Fibroblast of skin of right biceps (primary cell): ENCODE measurements at regions not wholly inside any gene's neighbourhood (a gene's known extent, or its start where the extent isn't known, plus 50 kb on each side); places are given as distances from the start of the nearest gene placed in this dataset.
"Not testable (repeated sequence)": the region's sequence is repeated elsewhere in the genome, so short reads cannot be mapped to it uniquely, and the experiment has no call there.

Source experiments
- DNase-seq: peaks from one replicate; pipeline ENCODE4 v3.0.0-alpha.2; 2013

DNA sequence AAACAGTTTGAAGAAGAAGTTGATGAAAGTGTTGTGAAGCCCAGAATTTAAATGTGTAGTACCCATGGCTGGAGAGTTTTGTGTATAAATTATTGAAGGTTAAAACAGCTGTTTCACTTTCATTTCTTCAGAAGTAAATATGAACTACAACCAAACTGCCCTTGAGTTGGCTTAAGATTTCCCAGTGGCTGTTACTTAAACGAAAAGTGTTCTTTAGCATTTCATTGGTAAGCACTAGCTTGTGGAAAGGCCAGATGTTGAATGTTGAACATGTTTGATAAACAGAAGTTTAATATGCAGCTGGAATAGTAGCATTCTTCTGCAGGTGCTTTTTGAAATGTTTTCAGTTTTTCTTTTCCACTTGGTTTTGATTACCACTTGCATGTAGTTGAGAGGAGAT lies 83.2 kb upstream of the TNRC6B start:
- no peak for DNase-seq

DNA sequence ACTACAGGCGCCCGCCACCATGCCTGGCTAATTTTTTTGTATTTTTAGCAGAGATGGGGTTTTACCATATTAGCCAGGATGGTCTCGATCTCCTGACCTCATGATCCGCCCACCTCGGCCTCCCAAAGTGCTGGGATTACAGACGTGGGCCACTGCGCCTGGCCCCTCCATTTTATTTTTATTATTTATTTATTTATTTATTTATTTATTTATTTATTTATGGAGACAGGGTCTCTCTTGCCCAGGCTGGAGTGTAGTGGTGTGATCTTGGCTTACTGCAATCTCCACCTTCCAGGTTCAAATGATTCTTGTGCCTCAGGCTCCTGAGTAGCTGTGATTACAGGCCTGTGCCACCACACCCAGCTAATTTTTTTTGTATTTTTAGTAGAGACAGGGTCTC lies 77.8 kb upstream of the TNRC6B start:
- DNase-seq, result not testable (repeated sequence)

DNA sequence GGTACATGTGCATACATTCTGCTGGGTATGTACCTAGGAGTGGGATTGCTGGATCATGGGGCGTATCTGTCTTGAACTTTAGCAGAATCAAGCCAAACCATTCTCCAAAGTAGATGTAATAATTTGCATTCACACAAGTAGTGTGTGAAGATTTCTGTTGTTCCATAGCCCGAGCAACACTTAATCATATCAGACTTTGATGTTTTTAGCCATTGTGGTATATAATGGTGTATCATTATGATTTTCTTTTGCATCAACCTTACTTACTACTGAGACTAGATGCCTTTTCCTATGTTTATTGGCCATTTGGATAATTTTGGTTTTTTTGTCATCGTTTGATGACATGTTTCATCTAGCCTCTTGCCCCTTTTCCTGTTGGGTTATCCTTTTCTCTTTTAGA lies 72.0 kb upstream of the TNRC6B start:
- no peak for DNase-seq

DNA sequence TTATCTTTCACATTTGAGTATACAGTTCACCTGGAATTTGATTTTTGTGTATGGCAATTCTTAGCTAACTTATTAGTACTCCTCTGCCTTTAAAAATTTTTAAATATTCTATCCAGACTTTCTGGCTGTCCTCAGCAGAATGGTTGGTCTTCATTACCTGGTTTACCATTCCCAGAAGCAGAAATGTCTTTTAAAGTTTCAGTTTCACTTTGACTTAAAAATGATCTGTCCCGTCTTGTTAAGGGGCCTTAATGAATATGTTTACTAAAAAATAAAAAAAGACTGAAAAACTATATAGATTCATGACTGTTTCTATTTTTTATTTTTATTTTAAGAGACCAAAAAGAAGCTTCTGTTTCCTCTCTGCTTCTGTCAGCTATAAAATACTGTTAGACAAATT lies 70.5 kb upstream of the TNRC6B start:
- no peak for DNase-seq

DNA sequence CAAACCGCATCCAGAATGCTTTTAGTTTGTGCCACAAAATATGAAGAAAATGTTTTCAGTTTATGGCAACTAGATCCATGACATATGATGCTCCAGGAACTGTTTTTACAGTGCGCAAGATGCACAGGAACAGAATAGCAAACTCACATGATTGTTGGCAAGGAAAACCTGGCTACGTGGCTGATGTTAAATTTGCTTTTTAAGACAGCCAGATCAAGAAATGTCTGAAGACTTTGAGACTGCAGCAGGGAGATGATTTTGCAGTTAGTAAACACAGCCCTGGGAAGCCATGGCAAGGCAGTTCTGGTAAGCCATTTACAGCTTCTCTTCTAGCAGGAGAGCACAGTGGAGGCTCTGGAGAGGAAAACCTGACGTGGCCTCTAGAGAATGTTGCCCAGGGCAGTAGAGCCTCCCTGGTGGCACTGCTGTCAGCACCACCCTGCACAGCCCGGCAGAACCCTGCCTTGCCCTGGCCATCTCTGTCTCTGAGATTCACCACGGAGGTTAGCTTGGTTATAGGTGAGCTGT lies 69.8 kb upstream of the TNRC6B start:
- peak; percentile 15 for DNase-seq

DNA sequence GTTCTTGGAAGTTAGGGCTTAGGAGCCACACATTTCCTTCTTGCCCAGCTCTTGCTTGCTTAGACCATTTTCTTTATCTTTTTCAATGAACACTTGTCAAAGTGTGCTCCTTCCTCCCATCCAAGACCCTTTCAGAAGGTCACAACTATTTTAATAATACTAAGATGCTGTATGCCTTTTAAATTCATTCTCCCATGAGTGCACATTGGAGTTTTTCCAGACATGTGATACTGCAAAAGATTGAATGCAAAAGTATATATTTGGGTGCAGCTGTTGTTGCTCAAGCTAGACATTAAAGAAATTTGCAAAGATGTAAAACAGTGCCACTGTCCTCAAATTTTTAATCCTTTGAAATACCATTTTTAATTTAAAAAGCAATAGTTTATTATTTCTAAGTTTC lies 69.3 kb upstream of the TNRC6B start:
- no peak for DNase-seq

DNA sequence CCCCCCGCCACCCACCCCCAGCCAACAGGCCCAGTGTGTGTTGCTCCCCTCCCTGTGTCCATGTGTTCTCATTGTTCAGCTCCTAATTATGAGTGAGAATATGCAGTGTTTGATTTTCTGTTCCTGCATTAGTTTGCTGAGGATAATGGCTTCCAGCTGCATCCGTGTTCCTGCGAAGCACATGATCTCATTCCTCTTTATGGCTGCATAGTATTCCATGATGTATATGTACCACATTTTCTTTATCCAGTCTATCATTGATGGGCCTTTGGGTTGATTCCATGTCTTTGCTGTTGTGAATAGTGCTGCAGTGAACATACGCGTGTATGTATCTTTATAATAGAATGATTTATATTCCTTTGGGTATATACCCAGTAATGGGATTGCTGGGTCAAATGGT lies 68.8 kb upstream of the TNRC6B start:
- not testable (repeated sequence) for DNase-seq

DNA sequence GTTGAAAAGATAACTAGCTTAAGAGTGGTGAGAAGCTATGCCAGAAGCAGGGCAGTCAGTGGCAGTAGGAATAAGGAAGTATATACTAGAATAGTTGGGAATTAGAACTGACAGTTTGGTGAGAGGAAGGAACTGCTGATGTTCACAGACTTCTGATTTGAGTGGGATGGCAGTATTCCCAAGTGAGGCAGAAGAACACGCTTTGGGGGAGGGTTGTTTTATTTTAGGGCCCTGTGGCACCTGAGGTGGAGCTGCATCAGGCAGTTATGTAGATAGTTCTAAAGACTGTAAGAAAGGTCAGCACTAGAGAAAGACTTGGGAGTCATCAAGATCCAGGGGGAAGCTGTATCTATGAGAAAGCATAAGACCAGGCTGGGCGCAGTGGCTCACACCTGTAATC lies 66.3 kb upstream of the TNRC6B start:
- DNase-seq, result no peak

DNA sequence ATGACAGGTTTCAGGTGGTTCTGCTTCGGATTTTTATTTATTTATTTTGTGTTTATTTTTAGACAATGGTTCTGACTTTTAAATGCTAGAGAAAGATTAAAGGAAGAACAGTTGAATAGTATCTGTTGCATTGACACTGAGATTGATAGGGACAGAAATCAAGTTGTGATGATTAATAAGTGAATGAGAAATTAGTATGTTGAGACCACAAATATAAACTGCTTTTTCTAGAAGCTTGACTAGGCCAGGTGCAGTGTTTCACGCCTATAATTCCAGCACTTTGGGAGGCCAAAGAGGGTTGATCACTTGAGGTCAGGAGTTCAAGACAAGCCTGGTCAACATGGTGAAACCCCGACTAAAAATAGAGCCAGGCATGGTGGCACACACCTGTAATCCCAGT lies 65.1 kb upstream of the TNRC6B start:
- no peak for DNase-seq

DNA sequence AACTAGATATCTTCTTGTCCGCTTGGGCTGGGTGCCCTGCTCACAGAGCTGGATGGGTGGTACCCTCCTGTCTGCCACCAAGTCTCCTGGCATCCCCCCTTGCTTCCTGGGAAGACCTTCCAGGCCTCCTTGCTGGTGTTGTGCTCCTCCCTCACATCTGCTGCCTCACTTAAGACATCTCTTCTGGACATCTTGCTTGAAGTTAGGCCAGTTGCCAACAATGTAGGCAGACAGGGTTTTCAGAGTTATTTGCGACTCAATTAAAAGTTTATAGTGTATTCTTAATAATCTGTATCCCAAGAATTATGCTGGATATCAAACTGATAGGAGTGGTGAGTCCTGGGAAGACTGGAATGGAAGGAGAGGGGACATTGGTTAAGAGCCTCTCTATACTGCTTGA lies 64.0 kb upstream of the TNRC6B start:
- no peak for DNase-seq

DNA sequence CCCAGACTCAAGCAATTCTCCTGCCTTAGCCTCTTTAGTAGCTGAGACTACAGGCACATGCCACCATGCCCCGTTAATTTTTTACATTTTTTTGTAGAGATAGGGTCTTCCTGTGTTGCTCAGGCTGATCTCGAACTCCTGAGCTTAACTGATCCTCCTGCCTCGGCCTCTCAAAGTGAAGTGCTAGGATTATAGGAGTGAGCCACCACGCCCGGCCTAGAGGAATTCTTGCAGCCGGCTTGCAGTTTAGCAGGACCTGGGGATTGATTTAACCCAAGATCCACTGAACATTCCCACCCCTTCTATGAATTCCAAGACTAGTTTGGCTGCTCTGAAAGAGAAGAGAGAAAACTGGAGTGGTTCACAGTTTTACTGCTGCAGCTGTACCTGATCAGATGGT lies 63.3 kb upstream of the TNRC6B start:
- DNase-seq, result no peak

DNA sequence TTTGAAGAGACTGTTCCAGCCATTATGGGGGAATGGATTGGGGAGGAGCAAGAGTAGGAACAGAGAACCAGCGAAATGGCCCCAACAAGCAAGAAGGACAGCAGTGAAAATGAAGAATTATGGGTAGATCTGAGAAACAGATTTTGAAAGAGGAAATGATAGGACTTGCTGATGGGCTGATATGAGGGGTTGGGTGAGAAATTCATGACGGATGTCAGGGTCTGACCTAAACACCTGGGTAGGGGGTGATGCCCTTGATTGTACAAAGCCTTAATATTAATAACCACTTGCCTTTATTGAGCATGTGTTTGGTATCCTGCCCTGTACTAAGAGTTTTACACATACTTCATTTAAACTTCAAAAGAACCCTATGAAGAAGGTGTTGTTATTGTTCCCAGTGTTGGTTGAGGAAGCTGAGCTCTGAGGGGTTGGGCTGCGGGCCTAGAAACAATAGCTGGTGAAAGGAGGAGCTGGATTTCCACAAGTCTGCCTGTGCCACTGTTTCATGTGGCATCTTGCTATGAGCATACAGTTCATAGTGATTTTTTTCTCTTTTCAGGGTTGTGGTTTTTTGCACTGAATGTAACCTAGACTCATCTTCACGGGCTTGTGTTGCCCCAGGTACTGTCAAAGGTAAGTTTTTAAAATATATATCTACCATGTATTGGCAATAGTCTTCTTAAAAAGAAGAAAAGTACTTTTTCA lies 61.1 kb upstream of the TNRC6B start:
- DNase-seq, result no peak

DNA sequence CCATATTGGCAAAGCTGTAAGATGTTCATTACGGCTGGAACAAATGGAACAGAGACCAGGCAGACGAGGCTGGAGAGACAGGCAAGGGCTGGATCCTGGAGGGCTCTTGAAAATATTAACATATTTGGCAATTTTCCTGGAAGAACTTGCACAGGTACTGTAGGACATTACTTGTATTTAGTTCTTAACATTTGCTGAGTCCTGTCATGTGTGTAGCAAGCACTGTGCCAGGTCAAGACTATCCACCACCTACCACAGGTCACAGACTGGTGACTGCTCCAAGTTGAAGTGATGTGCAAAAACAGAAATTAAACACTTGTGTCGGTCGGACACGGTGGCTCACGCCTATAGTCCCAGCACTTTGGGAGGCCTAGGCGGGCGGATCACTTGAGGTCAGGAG lies 58.7 kb upstream of the TNRC6B start:
- no peak for DNase-seq

DNA sequence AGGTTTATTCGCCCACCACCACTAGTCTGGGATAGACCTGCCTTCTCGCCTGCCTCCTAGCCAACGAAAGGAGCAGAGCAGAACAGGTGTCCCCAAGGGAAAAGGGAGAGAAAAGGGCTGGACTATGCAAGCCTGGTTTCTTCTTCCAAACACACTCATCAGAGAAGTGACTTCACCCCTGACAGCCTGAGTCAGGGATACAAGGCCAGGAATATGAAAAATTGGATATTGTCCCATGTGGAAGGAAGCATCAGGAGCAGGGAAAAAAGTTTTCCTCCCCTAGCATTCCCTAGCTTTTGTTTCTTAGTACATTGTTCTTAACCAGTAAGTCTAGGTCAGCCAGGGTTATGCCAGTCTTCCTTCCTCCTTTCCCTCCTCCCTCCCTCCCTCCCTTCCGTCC lies 56.9 kb upstream of the TNRC6B start:
- no peak for DNase-seq

DNA sequence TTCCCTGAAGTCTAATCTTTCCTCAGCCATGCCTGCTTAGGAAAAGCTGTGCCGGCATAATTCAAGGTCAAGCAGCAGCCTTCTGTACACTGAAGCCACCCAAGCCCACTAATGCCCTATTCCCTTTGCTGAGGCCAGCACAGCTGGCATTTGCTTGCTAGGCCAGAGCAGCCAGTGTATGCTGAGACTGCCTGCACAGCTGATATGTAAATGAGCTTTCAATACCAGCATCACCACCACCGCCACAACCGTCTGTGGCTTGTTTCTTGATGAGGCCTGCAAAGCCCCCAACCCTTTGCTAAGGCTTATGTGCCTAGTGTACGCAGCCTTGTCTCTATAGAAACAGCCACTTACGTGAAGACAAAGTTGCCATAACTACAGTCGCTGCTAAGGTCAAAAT lies 56.3 kb upstream of the TNRC6B start:
- DNase-seq, result no peak

DNA sequence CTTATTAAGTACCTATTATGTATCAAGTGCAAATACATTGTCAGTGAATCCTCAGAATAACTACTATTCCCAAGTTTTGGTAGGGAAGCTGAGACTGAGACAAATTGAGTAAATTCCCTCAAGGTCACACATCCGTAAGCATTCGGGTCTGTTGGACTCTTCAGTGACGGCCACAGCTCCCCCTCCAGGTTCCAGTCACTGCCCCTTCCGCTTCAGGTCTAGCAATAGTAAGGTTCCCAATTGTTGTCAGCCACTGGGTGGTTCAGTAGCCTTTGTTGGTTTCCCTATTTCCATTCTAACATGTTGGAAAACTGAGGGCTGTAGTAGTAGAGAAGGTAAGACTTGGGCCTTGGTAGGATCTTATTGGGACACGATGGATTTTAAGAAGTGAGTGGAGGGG lies 54.9 kb upstream of the TNRC6B start:
- no peak for DNase-seq

DNA sequence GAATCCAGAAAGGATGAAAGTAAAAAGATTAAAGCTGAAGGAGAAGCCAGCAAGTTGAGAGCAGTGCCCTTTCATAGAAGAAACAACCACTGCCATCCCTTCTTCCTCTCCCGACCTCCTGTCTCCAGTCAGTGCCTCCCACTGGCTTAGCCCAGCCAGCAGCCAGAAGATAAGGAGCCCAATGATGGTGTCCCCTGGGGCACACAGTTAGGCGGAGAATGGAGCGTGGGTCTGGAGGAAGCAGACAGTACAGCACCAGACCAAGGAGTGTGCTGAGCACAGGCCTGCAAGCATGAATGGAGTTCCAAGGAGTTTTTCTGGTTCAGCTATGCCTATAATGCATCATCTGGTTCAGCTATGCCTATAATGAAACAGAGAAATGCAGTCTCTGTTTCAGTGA lies 54.3 kb upstream of the TNRC6B start:
- no peak for DNase-seq
